Fibroblast of villous mesenchyme (primary cell): ENCODE measurements at regions not wholly inside any gene's neighbourhood (a gene's known extent, or its start where the extent isn't known, plus 50 kb on each side); places are given as distances from the start of the nearest gene placed in this dataset.

Experiments used
- DNase-seq: peaks from one replicate; pipeline ENCODE4 v3.0.0-alpha.2; 2010; ENCODE audit warnings: low read depth
- H3K4me3 ChIP-seq: 2 replicates; pipeline ENCODE4 v1.5.1; 2011; ENCODE audit warnings: low read depth, mild to moderate bottlenecking, low read length
- TF ChIP-seq, protein P1 (sequence below): IDR thresholded peaks from 2 replicates; pipeline ENCODE4 v1.5.1; 2012; ENCODE audit warnings: low read depth, mild to moderate bottlenecking, low read length; ENCODE audit not compliant: insufficient read depth

DNA sequence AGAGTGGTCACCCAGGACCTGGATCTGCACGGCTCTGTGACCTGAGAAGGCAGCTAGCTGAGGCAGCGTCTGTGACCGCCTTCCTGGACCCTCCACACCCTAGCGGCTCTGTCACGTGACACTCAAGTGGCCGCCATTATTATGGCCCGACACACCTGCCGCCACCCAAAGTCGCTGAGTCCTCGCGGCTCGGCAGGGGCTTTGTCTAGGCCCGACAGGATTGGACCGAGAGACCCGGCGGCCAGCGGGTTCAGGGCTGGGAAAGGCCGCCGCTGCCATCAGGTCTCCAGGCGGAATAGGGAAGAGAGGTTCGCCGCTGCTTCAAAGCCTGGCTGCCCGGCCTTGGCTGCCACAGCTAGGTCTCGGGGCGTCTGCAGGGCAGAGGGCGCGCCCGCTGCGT, 1162.5 kb upstream of the LRRTM1 start:
- TF ChIP-seq, protein P1, sequence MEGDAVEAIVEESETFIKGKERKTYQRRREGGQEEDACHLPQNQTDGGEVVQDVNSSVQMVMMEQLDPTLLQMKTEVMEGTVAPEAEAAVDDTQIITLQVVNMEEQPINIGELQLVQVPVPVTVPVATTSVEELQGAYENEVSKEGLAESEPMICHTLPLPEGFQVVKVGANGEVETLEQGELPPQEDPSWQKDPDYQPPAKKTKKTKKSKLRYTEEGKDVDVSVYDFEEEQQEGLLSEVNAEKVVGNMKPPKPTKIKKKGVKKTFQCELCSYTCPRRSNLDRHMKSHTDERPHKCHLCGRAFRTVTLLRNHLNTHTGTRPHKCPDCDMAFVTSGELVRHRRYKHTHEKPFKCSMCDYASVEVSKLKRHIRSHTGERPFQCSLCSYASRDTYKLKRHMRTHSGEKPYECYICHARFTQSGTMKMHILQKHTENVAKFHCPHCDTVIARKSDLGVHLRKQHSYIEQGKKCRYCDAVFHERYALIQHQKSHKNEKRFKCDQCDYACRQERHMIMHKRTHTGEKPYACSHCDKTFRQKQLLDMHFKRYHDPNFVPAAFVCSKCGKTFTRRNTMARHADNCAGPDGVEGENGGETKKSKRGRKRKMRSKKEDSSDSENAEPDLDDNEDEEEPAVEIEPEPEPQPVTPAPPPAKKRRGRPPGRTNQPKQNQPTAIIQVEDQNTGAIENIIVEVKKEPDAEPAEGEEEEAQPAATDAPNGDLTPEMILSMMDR: no peak
- no peak overlapping the region for H3K4me3 ChIP-seq
- DNase-seq: no peak

DNA sequence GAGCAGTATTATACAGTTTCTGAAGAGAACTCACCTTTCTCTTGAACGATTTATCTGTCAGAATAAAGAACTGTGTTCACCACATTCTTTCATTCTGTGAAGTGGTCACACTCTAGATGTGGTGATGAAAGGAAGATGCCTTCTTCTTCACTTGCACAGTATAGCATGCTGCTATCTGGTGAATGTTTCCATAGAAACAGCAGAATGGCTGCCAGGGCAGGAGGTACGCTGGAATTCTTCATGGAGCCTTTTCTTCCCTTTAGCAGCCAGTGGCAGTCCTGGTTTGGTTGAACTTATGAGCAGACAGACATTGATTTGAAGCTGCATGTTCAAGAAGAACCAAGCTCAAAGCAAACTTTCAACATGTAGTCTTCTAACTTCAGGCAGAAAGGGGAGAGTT, 1157.9 kb upstream of the LRRTM1 start:
- TF ChIP-seq, protein P1: no peak

DNA sequence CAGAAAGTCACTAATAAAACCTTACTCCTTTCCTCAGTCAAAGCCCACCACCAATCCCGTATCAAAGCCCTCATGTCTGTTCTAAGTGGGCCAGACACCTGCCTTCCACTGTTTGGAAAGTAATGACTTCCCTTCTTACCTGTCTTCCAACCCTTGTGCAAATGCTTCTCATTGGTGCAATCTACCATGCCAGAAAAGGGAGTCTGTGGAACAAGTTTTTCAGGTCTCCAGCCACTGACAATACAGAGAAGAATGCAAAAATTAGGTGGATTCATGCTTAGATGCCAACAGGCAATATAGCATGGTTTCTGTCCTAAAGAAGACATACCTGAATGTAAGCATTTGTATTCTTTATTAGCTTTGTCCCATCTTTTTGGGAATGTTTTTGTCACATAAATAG, 1140.6 kb upstream of the LRRTM1 start:
- no peak for DNase-seq
- TF ChIP-seq, protein P1: no peak
- no peak overlapping the region for H3K4me3 ChIP-seq

More for the DNA sequence above, 1157.9 kb upstream of the LRRTM1 start:
- DNase-seq: no peak
- H3K4me3 ChIP-seq: no peak overlapping the region

DNA sequence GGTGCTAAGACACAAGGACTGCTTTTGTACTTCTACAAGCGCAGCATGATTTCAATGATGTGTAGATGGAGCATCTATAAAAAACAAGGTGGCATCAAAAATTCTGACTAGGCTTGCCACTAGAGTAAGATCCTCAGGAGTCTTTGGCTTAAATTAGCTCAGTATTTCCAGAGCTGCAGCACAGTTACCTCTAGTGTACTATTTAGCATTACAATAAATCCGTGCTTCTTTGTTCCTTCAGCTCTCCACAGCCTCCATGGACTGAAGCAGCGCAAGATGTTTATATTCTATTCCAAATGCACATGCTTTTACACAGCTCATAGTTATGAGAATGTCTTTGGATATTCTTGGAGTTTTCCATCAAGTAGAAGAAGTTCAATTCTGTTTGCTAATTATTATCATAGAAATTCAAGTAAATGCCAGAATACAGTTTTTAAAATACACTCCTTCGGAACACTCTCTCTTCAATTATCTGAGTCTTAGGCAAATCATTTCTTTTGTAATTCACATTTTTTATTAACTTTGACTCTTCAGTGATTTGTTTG, 1133.0 kb upstream of the LRRTM1 start:
- no peak for DNase-seq
- TF ChIP-seq, protein P1: no peak
- H3K4me3 ChIP-seq: no peak overlapping the region

DNA sequence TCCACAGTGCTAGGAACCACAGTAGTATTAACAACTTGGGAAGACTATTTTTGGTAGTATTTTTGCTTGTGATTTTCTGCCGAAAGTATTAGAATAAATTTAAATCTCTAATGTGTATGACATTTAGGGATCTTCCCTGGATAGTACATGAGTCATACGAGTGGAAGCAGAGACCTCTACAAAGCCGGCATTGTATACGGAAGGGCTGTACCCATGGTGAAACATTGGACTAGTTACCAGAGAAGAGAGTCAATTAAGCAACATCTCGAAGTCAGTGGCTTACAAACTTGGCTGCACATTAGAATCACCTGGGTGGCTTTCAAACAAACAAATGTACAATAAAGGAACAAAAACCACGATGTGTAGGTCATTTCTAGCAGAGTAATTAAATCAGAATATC, 1131.7 kb upstream of the LRRTM1 start:
- TF ChIP-seq, protein P1: no peak
- no peak overlapping the region for H3K4me3 ChIP-seq
- DNase-seq: no peak

DNA sequence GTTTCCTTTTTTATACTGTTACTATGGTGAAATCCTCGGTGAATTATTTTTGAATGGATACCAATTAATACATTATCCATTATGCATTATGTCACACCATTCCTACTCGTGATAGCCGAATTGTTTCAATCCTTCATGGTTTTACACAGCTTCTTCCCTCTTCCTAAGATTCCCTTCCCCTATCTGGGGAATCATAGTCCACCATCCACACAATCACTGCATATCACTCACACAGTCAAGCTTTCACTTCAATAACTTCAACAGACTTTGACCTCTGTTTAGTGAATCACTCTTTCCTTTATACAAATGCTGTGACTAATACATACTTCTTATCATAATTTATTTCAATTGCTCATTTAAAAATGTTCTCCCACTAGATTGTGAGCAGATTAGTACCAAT, 1108.1 kb upstream of the LRRTM1 start:
- TF ChIP-seq, protein P1: no peak
- H3K4me3 ChIP-seq: no peak overlapping the region
- no peak for DNase-seq

DNA sequence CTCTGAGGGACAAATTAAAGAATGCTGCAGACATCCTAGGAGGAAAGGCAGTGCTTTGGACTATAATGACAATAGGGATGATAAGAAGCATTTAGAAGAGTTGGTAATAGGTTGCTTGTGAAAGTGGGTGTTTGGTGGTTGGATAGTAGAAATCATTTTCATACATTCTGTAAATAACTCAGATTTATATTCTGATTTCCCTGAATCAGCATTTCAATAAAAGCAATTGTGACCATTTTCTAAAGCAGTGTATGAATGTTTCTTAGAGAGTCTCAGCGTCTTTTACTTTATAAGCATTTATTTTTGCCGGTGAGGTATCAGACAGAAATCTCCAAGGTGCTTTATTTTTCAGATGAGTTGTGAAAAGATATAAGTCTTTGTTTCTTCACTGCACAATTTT, 1099.0 kb upstream of the LRRTM1 start:
- TF ChIP-seq, protein P1: no peak
- DNase-seq: no peak
- no peak overlapping the region for H3K4me3 ChIP-seq
